Thoracic aorta (tissue), 2 donors: ENCODE measurements at regions not wholly inside any gene's neighbourhood (a gene's known extent, or its start where the extent isn't known, plus 50 kb on each side); places are given as distances from the start of the nearest gene placed in this dataset.

Source experiments
- ATAC-seq: fragments of 150-250 bp; one replicate; pipeline ENCODE4 v1.8.0; 2017; ENCODE audit warnings: low read depth; ENCODE audit not compliant: insufficient number of reproducible peaks, low FRiP score
- DNase-seq: peaks from one replicate; pipeline ENCODE4 v3.0.0-alpha.2; 2020; ENCODE audit warnings: low spot score
- H3K27ac ChIP-seq, 2 donors: fragments of 200-600 bp; sonication (generic); 1 replicate in 1 of 2; 2 replicates in 1 of 2; pipeline ENCODE4 v1.5.1; 2016; ENCODE audit warnings: mild to moderate bottlenecking in 2 of 2, moderate library complexity in 2 of 2
- H3K27me3 ChIP-seq: fragments of 200-600 bp; sonication (generic); replicated peaks from 2 replicates; pipeline ENCODE4 v1.6.0; 2016; ENCODE audit warnings: mild to moderate bottlenecking; ENCODE audit not compliant: insufficient read depth
- H3K36me3 ChIP-seq: fragments of 200-600 bp; sonication (generic); one replicate; pipeline ENCODE4 v1.5.1; 2016
- H3K4me1 ChIP-seq, 2 donors: fragments of 200-600 bp; sonication (generic); 1 replicate in 1 of 2; 2 replicates in 1 of 2; pipeline versions ENCODE4 v1.5.1 to v1.6.0; 2016; ENCODE audit warnings: low read depth in 2 of 2, mild to moderate bottlenecking in 1 of 2; ENCODE audit not compliant: control insufficient read depth in 1 of 2
- H3K4me3 ChIP-seq: fragments of 200-600 bp; sonication (generic); 2 replicates; pipeline ENCODE4 v1.5.1; 2016; ENCODE audit warnings: mild to moderate bottlenecking
- H3K9me3 ChIP-seq: fragments of 200-600 bp; sonication (generic); 2 replicates; pipeline ENCODE4 v1.5.1; 2016
- TF ChIP-seq, protein P1 (sequence below): fragments of 200-600 bp; sonication (generic); IDR thresholded peaks from one replicate; pipeline ENCODE4 v1.5.1; 2019; ENCODE audit warnings: antibody characterized with exemption

DNA sequence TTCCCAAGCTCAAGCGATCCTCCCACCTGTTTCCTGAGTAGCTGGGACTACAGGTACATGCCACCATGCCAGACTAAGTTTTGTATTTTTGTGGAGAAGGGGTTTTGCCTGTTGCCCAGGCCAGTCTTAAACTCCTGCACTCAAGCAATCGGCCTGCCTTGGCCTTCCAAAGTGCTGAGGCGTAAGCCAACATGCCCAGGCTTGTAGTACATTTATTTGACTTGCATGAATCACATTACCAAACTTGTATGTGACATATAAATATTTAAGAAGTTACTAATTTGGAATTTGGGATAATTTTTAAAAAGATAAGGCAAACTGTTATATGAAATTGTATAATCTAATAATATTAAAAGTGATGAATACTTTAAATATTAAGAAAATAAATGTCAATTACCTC lies 157.6 kb downstream of the MCHR2 start:
- Histone ChIP-seq H3K4me1 (no peaks in the 10 kb centered on the region), H3K27ac (no peak overlapping the region), H3K27me3 (no peaks in the 10 kb centered on the region), H3K4me3 (no peak overlapping the region), H3K36me3 (no peaks in the 10 kb centered on the region), H3K9me3 (no peaks in the 10 kb centered on the region)
- TF ChIP-seq, protein P1, sequence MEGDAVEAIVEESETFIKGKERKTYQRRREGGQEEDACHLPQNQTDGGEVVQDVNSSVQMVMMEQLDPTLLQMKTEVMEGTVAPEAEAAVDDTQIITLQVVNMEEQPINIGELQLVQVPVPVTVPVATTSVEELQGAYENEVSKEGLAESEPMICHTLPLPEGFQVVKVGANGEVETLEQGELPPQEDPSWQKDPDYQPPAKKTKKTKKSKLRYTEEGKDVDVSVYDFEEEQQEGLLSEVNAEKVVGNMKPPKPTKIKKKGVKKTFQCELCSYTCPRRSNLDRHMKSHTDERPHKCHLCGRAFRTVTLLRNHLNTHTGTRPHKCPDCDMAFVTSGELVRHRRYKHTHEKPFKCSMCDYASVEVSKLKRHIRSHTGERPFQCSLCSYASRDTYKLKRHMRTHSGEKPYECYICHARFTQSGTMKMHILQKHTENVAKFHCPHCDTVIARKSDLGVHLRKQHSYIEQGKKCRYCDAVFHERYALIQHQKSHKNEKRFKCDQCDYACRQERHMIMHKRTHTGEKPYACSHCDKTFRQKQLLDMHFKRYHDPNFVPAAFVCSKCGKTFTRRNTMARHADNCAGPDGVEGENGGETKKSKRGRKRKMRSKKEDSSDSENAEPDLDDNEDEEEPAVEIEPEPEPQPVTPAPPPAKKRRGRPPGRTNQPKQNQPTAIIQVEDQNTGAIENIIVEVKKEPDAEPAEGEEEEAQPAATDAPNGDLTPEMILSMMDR = no peak
- DNase-seq (no peak), ATAC-seq (no peak)

DNA sequence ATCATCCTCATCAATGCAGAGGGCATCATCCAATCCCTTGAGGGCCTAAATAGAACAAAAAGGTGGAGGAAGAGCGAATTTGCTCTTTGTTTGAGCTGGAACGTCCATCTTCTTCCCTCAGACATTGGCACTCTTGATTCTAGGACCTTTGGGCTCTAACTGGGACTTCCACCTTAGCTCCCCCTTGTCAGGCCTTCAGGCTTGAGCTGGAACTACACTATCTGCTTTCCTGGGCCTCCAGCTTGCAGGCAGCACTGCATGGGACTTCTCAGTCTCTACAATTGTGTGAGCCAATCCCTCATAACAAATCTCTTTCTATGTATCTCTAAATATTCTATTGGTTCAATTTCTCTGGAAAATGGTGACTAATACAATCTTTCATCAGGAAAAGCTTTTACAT lies 155.4 kb downstream of the MCHR2 start:
- H3K4me1 ChIP-seq = no peaks in the 10 kb centered on the region
- no peaks in the 10 kb centered on the region for H3K36me3 ChIP-seq
- TF ChIP-seq, protein P1 = no peak
- no peak overlapping the region for H3K4me3 ChIP-seq
- H3K9me3 ChIP-seq = no peaks in the 10 kb centered on the region
- DNase-seq (no peak), ATAC-seq (no peak)
- no peaks in the 10 kb centered on the region for H3K27me3 ChIP-seq
- H3K27ac ChIP-seq = no peak overlapping the region

DNA sequence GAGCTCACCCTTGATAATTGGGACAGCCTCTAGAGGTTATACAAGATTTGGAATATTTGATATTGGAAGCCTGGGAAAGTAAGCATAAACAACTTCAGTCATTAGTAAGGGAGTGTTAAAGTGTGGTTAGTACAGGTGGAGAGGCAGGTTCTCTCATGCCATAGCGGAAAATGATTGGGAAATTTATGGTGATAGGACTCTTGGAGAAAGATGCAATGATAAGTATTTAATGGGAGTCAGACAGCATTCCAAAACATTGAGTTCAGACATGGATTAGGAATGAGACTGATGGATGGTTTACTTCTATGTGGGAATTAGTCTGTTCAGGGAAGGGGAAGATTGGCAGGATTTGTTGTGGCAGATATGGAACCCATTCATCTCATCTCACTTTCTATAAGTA lies 152.7 kb downstream of the MCHR2 start:
- TF ChIP-seq, protein P1 = no peak
- ATAC-seq (no peak), DNase-seq (no peak)
- no peak overlapping the region for H3K4me3 ChIP-seq
- no peaks in the 10 kb centered on the region for H3K27me3 ChIP-seq
- H3K9me3 ChIP-seq = no peaks in the 10 kb centered on the region
- no peaks in the 10 kb centered on the region for H3K36me3 ChIP-seq
- no peak overlapping the region for H3K27ac ChIP-seq
- H3K4me1 ChIP-seq = no peaks in the 10 kb centered on the region

DNA sequence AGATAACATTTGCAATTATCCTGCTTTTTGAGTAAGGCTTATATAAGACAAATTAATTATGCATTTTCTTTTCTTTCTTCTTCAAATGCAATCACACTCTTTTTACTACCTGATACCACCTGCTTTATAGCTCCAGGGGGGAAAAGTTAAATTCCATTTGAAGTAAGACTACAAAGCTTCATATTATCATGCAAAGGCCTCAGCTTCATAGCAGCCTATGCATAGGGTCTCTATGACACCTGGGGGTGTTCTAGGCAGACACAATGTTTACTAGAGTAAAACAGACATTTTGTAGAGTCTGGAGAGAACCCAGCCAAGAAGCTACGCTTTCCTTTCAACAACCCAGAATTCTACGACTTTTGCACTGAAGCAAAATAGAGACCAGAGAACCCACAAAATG lies 148.0 kb downstream of the MCHR2 start:
- H3K27me3 ChIP-seq = no peaks in the 10 kb centered on the region
- DNase-seq (no peak), ATAC-seq (no peak)
- H3K9me3 ChIP-seq = no peaks in the 10 kb centered on the region
- TF ChIP-seq, protein P1 = no peak
- H3K27ac ChIP-seq = no peak overlapping the region
- H3K4me1 ChIP-seq = no peaks in the 10 kb centered on the region
- H3K36me3 ChIP-seq = no peaks in the 10 kb centered on the region
- H3K4me3 ChIP-seq = no peak overlapping the region

DNA sequence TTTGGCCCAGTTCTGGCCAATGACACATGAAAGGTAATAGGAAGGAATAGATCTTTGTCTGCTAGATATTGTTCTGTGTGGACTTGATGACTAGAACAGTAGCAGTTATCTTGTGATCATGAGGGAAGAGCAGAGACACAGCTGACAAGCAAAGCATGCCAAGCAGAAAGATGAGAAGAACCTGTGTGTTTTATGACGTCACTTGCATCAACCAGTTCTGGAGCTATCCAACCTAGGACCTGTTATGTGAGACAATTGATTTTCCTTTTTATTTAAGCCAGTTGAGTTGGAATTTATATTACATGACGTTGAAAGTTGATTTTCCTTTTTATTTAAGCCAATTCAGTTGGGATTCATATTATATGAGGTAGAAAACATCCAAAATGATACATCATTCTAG lies 143.2 kb downstream of the MCHR2 start:
- Histone ChIP-seq H3K27me3 (no peaks in the 10 kb centered on the region), H3K36me3 (no peaks in the 10 kb centered on the region), H3K4me3 (no peak overlapping the region), H3K4me1 (no peaks in the 10 kb centered on the region), H3K27ac (no peak overlapping the region), H3K9me3 (no peaks in the 10 kb centered on the region)
- TF ChIP-seq, protein P1 = no peak
- ATAC-seq (no peak), DNase-seq (no peak)
